ENCODE measurements at regions not wholly inside any gene's neighbourhood (a gene's known extent, or its start where the extent isn't known, plus 50 kb on each side); places are given as distances from the start of the nearest gene placed in this dataset.

GRCh38 chr4:11904846-11905739 lies 476.4 kb upstream of the HS3ST1 start:
- H3K4me1 ChIP-seq (ENCODE audit: insufficient read depth, insufficient read length) = no peaks in the 10 kb centered on the region
- no peaks in the 10 kb centered on the region for H3K36me3 ChIP-seq (ENCODE audit: insufficient read depth, insufficient read length, low read length)
- H3K27me3 ChIP-seq (ENCODE audit: insufficient read depth, insufficient read length) = no peaks in the 10 kb centered on the region
- no peak for DNase-seq (ENCODE audit: low read depth, low spot score)
- no peak overlapping the region for H3K9ac ChIP-seq (ENCODE audit: insufficient read length, low read depth)
- H3K9me3 ChIP-seq (ENCODE audit: insufficient read depth, low read length) = no peaks in the 10 kb centered on the region
- H3K4me3 ChIP-seq (ENCODE audit: insufficient read length, low read depth) = no peak overlapping the region
- no peak for TF ChIP-seq SUZ12 (IDR thresholded peaks at IDR 0.05; ENCODE audit: extremely low read depth, insufficient read depth, insufficient read length)
- TF ChIP-seq YY1 (IDR thresholded peaks at IDR 0.05; ENCODE audit: insufficient read depth, insufficient read length) = no peak
- TF ChIP-seq ZNF274 (IDR thresholded peaks at IDR 0.05; ENCODE audit: low read depth, low read length) = no peak

- no peaks in the 10 kb centered on the region for H3K36me3 ChIP-seq (ENCODE audit: insufficient read depth, insufficient read length, low read length)
- no peak overlapping the region for H3K9ac ChIP-seq (ENCODE audit: insufficient read length, low read depth)
- DNase-seq (ENCODE audit: low read depth, low spot score) = no peak
- H3K4me1 ChIP-seq (ENCODE audit: insufficient read depth, insufficient read length) = no peaks in the 10 kb centered on the region
- H3K4me3 ChIP-seq (ENCODE audit: insufficient read length, low read depth) = no peak overlapping the region
- TF ChIP-seq ZNF274 (IDR thresholded peaks at IDR 0.05; ENCODE audit: low read depth, low read length) = no peak
- TF ChIP-seq SUZ12 (IDR thresholded peaks at IDR 0.05; ENCODE audit: extremely low read depth, insufficient read depth, insufficient read length) = no peak
- no peak for TF ChIP-seq YY1 (IDR thresholded peaks at IDR 0.05; ENCODE audit: insufficient read depth, insufficient read length)
- H3K27me3 ChIP-seq (ENCODE audit: insufficient read depth, insufficient read length) = no peaks in the 10 kb centered on the region
- no peaks in the 10 kb centered on the region for H3K9me3 ChIP-seq (ENCODE audit: insufficient read depth, low read length)
Measured at GRCh38 chr4:11904117-11904535, 475.4 kb upstream of the HS3ST1 start.

DNA sequence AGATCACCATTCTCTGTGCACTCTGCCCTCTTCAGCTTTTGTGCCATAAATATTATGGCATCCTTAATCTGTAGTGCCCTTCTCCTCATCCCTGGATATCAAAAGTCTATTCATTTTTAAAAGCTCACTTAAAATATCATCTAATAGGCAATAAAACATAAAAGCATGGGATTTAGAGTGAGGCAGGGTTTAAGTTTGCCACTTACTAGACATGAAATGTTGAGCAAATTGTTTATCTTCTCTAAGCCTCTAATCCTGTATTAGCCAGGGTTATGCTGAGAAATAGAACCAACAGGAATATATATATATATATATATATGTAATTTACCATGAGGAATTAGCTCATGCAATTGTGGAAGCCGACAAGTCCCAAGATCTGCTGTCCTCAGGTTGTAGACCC lies 472.4 kb upstream of the HS3ST1 start:
- peaks cover 18% of the 10 kb centered on the region; the same call in 1 of the 2 replicates for H3K9me3 ChIP-seq (ENCODE audit: insufficient read depth, low read length)
- no peak overlapping the region for H3K4me3 ChIP-seq (ENCODE audit: insufficient read length, low read depth)
- TF ChIP-seq SUZ12 (IDR thresholded peaks at IDR 0.05; ENCODE audit: extremely low read depth, insufficient read depth, insufficient read length) (no peak), ZNF274 (IDR thresholded peaks at IDR 0.05; ENCODE audit: low read depth, low read length) (no peak), YY1 (IDR thresholded peaks at IDR 0.05; ENCODE audit: insufficient read depth, insufficient read length) (no peak)
- no peaks in the 10 kb centered on the region for H3K27me3 ChIP-seq (ENCODE audit: insufficient read depth, insufficient read length)
- H3K36me3 ChIP-seq (ENCODE audit: insufficient read depth, insufficient read length, low read length) = no peaks in the 10 kb centered on the region
- H3K9ac ChIP-seq (ENCODE audit: insufficient read length, low read depth) = no peak overlapping the region
- no peak for DNase-seq (ENCODE audit: low read depth, low spot score)
- no peaks in the 10 kb centered on the region for H3K4me1 ChIP-seq (ENCODE audit: insufficient read depth, insufficient read length)

DNA sequence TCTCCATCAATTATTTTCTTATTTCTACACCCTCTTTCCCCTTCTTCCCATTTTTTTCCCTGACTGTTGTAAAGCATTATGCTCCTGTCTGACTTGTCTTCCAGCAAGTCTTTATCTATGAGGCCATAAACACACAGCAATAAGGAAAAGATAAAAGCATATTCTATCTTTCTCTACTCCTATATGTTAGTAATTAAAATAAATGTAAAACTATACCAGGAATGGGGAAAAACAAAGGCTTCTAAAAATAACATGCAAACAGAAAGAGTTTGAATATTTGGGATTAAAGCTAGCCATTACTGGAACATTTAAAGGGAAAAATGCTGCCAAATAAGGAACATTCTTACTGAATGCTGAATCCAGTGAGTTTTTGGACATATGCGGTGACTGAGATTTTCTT lies 471.7 kb upstream of the HS3ST1 start:
- DNase-seq (ENCODE audit: low read depth, low spot score) = no peak
- Histone ChIP-seq H3K9me3 (ENCODE audit: insufficient read depth, low read length) (peaks cover 18% of the 10 kb centered on the region; the same call in 1 of the 2 replicates), H3K9ac (ENCODE audit: insufficient read length, low read depth) (no peak overlapping the region), H3K36me3 (ENCODE audit: insufficient read depth, insufficient read length, low read length) (no peaks in the 10 kb centered on the region), H3K4me3 (ENCODE audit: insufficient read length, low read depth) (no peak overlapping the region), H3K4me1 (ENCODE audit: insufficient read depth, insufficient read length) (no peaks in the 10 kb centered on the region), H3K27me3 (ENCODE audit: insufficient read depth, insufficient read length) (no peaks in the 10 kb centered on the region)
- no peak for TF ChIP-seq ZNF274 (IDR thresholded peaks at IDR 0.05; ENCODE audit: low read depth, low read length)
- TF ChIP-seq YY1 (IDR thresholded peaks at IDR 0.05; ENCODE audit: insufficient read depth, insufficient read length) = no peak
- no peak for TF ChIP-seq SUZ12 (IDR thresholded peaks at IDR 0.05; ENCODE audit: extremely low read depth, insufficient read depth, insufficient read length)

- no peak for DNase-seq (ENCODE audit: low read depth, low spot score)
- Histone ChIP-seq H3K9ac (ENCODE audit: insufficient read length, low read depth) (no peak overlapping the region), H3K9me3 (ENCODE audit: insufficient read depth, low read length) (peaks cover 18% of the 10 kb centered on the region; the same call in 1 of the 2 replicates), H3K4me3 (ENCODE audit: insufficient read length, low read depth) (no peak overlapping the region), H3K4me1 (ENCODE audit: insufficient read depth, insufficient read length) (no peaks in the 10 kb centered on the region), H3K27me3 (ENCODE audit: insufficient read depth, insufficient read length) (no peaks in the 10 kb centered on the region), H3K36me3 (ENCODE audit: insufficient read depth, insufficient read length, low read length) (no peaks in the 10 kb centered on the region)
- TF ChIP-seq SUZ12 (IDR thresholded peaks at IDR 0.05; ENCODE audit: extremely low read depth, insufficient read depth, insufficient read length) (no peak), YY1 (IDR thresholded peaks at IDR 0.05; ENCODE audit: insufficient read depth, insufficient read length) (no peak), ZNF274 (IDR thresholded peaks at IDR 0.05; ENCODE audit: low read depth, low read length) (no peak)
Measured at GRCh38 chr4:11898796-11899195, 470.1 kb upstream of the HS3ST1 start.

- peaks cover 18% of the 10 kb centered on the region; the same call in 1 of the 2 replicates for H3K9me3 ChIP-seq (ENCODE audit: insufficient read depth, low read length)
- no peak overlapping the region for H3K9ac ChIP-seq (ENCODE audit: insufficient read length, low read depth)
- TF ChIP-seq YY1 (IDR thresholded peaks at IDR 0.05; ENCODE audit: insufficient read depth, insufficient read length) (no peak), ZNF274 (IDR thresholded peaks at IDR 0.05; ENCODE audit: low read depth, low read length) (no peak), SUZ12 (IDR thresholded peaks at IDR 0.05; ENCODE audit: extremely low read depth, insufficient read depth, insufficient read length) (no peak)
- DNase-seq (ENCODE audit: low read depth, low spot score) = no peak
- H3K4me3 ChIP-seq (ENCODE audit: insufficient read length, low read depth) = no peak overlapping the region
- no peaks in the 10 kb centered on the region for H3K4me1 ChIP-seq (ENCODE audit: insufficient read depth, insufficient read length)
- H3K27me3 ChIP-seq (ENCODE audit: insufficient read depth, insufficient read length) = no peaks in the 10 kb centered on the region
- no peaks in the 10 kb centered on the region for H3K36me3 ChIP-seq (ENCODE audit: insufficient read depth, insufficient read length, low read length)
Measured at GRCh38 chr4:11895766-11896165, 467.1 kb upstream of the HS3ST1 start.

DNA sequence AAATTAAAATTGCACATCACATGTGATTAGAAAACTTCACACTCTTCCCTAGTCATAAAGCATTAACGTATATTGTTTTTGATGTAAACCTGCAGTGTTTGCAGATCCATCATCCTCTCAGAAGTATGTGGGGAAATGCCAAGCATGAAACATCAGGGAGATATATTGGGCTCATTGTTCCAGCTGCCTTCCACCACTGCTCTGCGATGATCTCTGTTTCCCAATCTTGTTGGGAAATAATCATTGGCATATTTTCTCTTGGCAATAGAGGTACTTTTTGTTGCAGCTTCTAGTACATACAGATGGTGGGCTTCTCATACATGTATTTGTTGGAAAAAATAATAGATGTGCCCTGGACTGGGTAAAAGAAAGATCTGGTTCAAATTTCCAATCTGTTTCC lies 466.3 kb upstream of the HS3ST1 start:
- Histone ChIP-seq H3K9me3 (ENCODE audit: insufficient read depth, low read length) (peaks cover 18% of the 10 kb centered on the region; the same call in 1 of the 2 replicates), H3K4me3 (ENCODE audit: insufficient read length, low read depth) (no peak overlapping the region), H3K4me1 (ENCODE audit: insufficient read depth, insufficient read length) (no peaks in the 10 kb centered on the region), H3K36me3 (ENCODE audit: insufficient read depth, insufficient read length, low read length) (no peaks in the 10 kb centered on the region), H3K9ac (ENCODE audit: insufficient read length, low read depth) (no peak overlapping the region), H3K27me3 (ENCODE audit: insufficient read depth, insufficient read length) (no peaks in the 10 kb centered on the region)
- TF ChIP-seq YY1 (IDR thresholded peaks at IDR 0.05; ENCODE audit: insufficient read depth, insufficient read length) (no peak), ZNF274 (IDR thresholded peaks at IDR 0.05; ENCODE audit: low read depth, low read length) (no peak), SUZ12 (IDR thresholded peaks at IDR 0.05; ENCODE audit: extremely low read depth, insufficient read depth, insufficient read length) (no peak)
- no peak for DNase-seq (ENCODE audit: low read depth, low spot score)

Data from NT2/D1 (cell line).